CD4-positive, alpha-beta T cell (primary cell): ENCODE measurements at regions not wholly inside any gene's neighbourhood (a gene's known extent, or its start where the extent isn't known, plus 50 kb on each side); places are given as distances from the start of the nearest gene placed in this dataset.
"Not testable (repeated sequence)": the region's sequence is repeated elsewhere in the genome, so short reads cannot be mapped to it uniquely, and the experiment has no call there.

Experiments used
- ATAC-seq: fragments of 200-7000 bp; cut with Tn5 transposase; one replicate; pipeline ENCODE4 v1.10.0; 2022; ENCODE audit warnings: mild to moderate bottlenecking; ENCODE audit not compliant: poor library complexity
- CTCF ChIA-PET: fragments of 350-600 bp; sonication (Branson Sonifier 250); formaldehyde crosslinking; loops from one replicate; lab custom pipeline; 2021; ENCODE audit warnings: antibody characterized with exemption, inconsistent platforms; lab: Charles Lee
- POLR2A ChIA-PET: fragments of 350-600 bp; sonication (Branson Sonifier 250); formaldehyde crosslinking; loops from one replicate; lab custom pipeline; 2021; ENCODE audit warnings: antibody characterized with exemption, inconsistent platforms; lab: Charles Lee
- DNase-seq, 14 experiments: peaks; one replicate each; pipeline ENCODE4 v3.0.0-alpha.2; 2013 to 2020; ENCODE audit warnings: mixed read lengths in 2 of 14
- H3K27ac ChIP-seq, 2 donors: one replicate each; pipeline versions ENCODE4 v1.5.1 to v1.7.0; 2013; ENCODE audit warnings: low read length in 2 of 2, low read depth in 1 of 2, mild to moderate bottlenecking in 1 of 2
- H3K27me3 ChIP-seq, 2 experiments: 1 replicate in 1 of 2; 2 replicates in 1 of 2; pipeline versions ENCODE4 v1.6.1 to v1.7.0; 2013; ENCODE audit warnings: low read length in 2 of 2, control low read depth in 1 of 2, mild to moderate bottlenecking in 1 of 2, moderate library complexity in 1 of 2; ENCODE audit not compliant: insufficient read depth in 2 of 2, control insufficient read depth in 1 of 2
- H3K36me3 ChIP-seq: one replicate; pipeline ENCODE4 v1.6.1; 2013; ENCODE audit warnings: low read length, control low read depth; ENCODE audit not compliant: insufficient read depth
- H3K4me1 ChIP-seq: one replicate; pipeline ENCODE4 v1.6.1; 2013; ENCODE audit warnings: low read length, control low read depth; ENCODE audit not compliant: insufficient read depth
- H3K4me3 ChIP-seq: one replicate; pipeline ENCODE4 v1.5.1; 2013; ENCODE audit warnings: mild to moderate bottlenecking, low read length, moderate library complexity
- H3K9me3 ChIP-seq, 2 experiments: 1 replicate in 1 of 2; 2 replicates in 1 of 2; pipeline versions ENCODE4 v1.6.1 to v1.7.0; 2013; ENCODE audit warnings: low read length in 2 of 2, mild to moderate bottlenecking in 2 of 2, control low read depth in 1 of 2, moderate library complexity in 1 of 2; ENCODE audit not compliant: control insufficient read depth in 1 of 2, insufficient read depth in 1 of 2
- H3K27ac Mint-ChIP-seq: one replicate; pipeline ENCODE4 v1.8.0; 2020; ENCODE audit warnings: mixed read lengths
- H3K27me3 Mint-ChIP-seq: one replicate; pipeline ENCODE4 v1.8.0; 2021; ENCODE audit warnings: mixed read lengths
- H3K36me3 Mint-ChIP-seq: one replicate; pipeline ENCODE4 v1.8.0; 2021; ENCODE audit warnings: low read depth, mixed read lengths
- H3K4me1 Mint-ChIP-seq: one replicate; pipeline ENCODE4 v1.8.0; 2021; ENCODE audit warnings: low read depth, mixed read lengths
- H3K4me3 Mint-ChIP-seq: one replicate; pipeline ENCODE4 v1.8.0; 2020; ENCODE audit warnings: mild to moderate bottlenecking, mixed read lengths
- H3K9me3 Mint-ChIP-seq: one replicate; pipeline ENCODE4 v1.8.0; 2020; ENCODE audit warnings: mixed read lengths
- intact Hi-C, 2 experiments: fragments of 100-400 bp; cut with DNase I in 1 of 2; cut with micrococcal nuclease in 1 of 2; formaldehyde crosslinking; loops; one replicate each; pipeline versions ENCODE4 v1.15.1 to v1.9.0; 2023 to 2025; cut with DNase I, micrococcal nuclease
- TF ChIP-seq, protein P1 (sequence below): fragments of 200-600 bp; IDR thresholded peaks from one replicate; pipeline ENCODE4 v1.8.0; 2022; ENCODE audit warnings: antibody characterized with exemption, mild to moderate bottlenecking

DNA sequence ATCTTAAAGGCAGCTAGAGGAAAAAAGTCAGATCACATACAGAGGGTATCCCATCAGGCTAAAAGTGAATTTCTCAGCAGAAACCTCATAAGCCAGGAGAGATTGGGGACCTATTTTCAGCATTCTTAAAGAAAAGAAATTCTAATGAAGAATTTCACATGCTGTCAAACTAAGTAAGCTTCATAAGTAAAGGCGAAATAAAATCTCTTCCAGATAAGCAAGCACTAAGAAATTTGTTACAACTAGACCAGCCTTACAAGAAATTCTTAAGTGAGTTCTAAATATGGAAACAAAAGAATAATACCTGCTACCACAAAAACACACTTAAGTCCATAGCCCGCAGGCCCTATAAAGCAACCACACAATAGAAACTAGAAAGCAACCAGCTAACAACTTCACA, 186.1 kb downstream of the ETAA1 start:
- peaks cover 13 to 29% of the 10 kb centered on the region in 2 experiments for H3K9me3 ChIP-seq
- no peak overlapping the region for H3K27ac Mint-ChIP-seq
- peaks cover 31% of the 10 kb centered on the region for H3K9me3 Mint-ChIP-seq
- no peaks in the 10 kb centered on the region for H3K4me1 Mint-ChIP-seq
- intact Hi-C loops = no loop called here
- TF ChIP-seq, protein P1, sequence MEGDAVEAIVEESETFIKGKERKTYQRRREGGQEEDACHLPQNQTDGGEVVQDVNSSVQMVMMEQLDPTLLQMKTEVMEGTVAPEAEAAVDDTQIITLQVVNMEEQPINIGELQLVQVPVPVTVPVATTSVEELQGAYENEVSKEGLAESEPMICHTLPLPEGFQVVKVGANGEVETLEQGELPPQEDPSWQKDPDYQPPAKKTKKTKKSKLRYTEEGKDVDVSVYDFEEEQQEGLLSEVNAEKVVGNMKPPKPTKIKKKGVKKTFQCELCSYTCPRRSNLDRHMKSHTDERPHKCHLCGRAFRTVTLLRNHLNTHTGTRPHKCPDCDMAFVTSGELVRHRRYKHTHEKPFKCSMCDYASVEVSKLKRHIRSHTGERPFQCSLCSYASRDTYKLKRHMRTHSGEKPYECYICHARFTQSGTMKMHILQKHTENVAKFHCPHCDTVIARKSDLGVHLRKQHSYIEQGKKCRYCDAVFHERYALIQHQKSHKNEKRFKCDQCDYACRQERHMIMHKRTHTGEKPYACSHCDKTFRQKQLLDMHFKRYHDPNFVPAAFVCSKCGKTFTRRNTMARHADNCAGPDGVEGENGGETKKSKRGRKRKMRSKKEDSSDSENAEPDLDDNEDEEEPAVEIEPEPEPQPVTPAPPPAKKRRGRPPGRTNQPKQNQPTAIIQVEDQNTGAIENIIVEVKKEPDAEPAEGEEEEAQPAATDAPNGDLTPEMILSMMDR = no peak
- H3K4me1 ChIP-seq = no peaks in the 10 kb centered on the region
- H3K4me3 ChIP-seq = no peak overlapping the region
- H3K36me3 ChIP-seq = no peaks in the 10 kb centered on the region
- H3K27me3 Mint-ChIP-seq = no peaks in the 10 kb centered on the region
- H3K27me3 ChIP-seq = no peaks in the 10 kb centered on the region
- no peak overlapping the region for H3K4me3 Mint-ChIP-seq
- CTCF ChIA-PET = no interaction called here
- ATAC-seq = no peak
- DNase-seq = no peak
- POLR2A ChIA-PET = no interaction called here
- H3K27ac ChIP-seq = no peak overlapping the region
- H3K36me3 Mint-ChIP-seq = no peaks in the 10 kb centered on the region

DNA sequence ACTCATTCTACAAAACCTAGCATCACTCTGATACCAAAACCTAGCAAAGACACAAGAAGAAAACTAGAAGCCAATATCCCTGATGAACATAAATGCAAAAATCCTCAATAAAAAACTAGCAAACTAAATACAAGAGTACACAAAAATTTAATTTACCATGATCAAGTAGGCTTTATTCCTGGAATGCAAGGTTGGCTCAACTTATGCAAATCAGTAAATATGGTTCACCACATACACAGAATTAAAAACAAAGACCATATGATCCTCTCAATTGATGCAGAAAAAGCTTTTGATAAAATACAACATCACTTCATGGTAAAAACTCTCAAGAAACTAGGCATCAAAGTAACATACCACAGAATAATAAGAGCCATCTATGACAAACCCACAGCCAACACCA, 188.3 kb downstream of the ETAA1 start:
- H3K4me1 ChIP-seq = no peaks in the 10 kb centered on the region
- CTCF ChIA-PET = no interaction called here
- intact Hi-C loops = no loop called here
- no peaks in the 10 kb centered on the region for H3K36me3 ChIP-seq
- H3K27me3 Mint-ChIP-seq = no peaks in the 10 kb centered on the region
- H3K9me3 Mint-ChIP-seq = peaks cover 31% of the 10 kb centered on the region
- H3K27ac Mint-ChIP-seq = no peak overlapping the region
- DNase-seq = no peak
- ATAC-seq = no peak
- no peak overlapping the region for H3K4me3 Mint-ChIP-seq
- no peaks in the 10 kb centered on the region for H3K27me3 ChIP-seq
- no peaks in the 10 kb centered on the region for H3K4me1 Mint-ChIP-seq
- H3K36me3 Mint-ChIP-seq = no peaks in the 10 kb centered on the region
- no peak overlapping the region for H3K27ac ChIP-seq
- POLR2A ChIA-PET = no interaction called here
- H3K4me3 ChIP-seq = no peak overlapping the region
- TF ChIP-seq, protein P1 = no peak
- H3K9me3 ChIP-seq = peaks cover 20 to 29% of the 10 kb centered on the region in 2 experiments

DNA sequence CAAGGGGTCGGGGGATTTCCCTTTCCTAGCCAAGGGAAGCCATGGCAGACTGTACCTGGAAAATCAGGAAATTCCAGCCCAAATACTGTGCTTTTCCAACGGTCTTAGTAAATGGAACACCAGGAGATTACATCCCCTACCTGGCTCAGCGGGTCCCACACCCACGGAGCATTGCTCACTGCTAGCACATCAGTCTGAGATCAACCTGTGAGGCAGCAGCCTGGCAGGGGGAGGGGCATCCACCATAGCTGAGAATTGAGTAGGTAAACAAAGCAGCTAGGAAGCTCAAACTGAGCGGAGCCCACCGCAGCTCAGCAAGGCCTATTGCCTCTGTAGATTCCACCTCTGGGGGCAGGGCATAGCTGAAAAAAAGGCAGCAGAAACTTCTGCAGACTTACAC, 192.0 kb downstream of the ETAA1 start:
- H3K4me1 ChIP-seq, intact Hi-C loops, H3K36me3 Mint-ChIP-seq, H3K4me1 Mint-ChIP-seq, H3K36me3 ChIP-seq, H3K27me3 ChIP-seq, CTCF ChIA-PET, DNase-seq, H3K27me3 Mint-ChIP-seq, H3K4me3 ChIP-seq, POLR2A ChIA-PET, H3K27ac Mint-ChIP-seq, H3K4me3 Mint-ChIP-seq, H3K27ac ChIP-seq, ATAC-seq: not testable (repeated sequence)
- H3K9me3 Mint-ChIP-seq = peaks cover 34% of the 10 kb centered on the region
- H3K9me3 ChIP-seq = peaks cover 8 to 17% of the 10 kb centered on the region in 2 experiments

DNA sequence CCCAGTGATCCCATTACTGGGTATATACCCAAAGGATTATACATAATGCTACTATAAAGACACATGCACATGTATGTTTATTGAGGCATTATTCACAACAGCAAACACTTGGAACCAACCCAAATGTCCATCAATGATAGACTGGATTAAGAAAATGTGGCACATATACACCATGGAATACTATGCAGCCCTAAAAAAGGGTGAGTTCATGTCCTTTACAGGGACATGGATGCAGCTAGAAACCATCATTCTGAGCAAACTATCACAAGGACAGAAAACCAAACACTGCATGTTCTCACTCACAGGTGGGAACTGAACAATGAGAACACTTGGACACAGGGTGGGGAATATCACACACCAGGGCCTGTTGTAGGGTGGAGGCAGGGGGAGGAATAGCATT, 197.4 kb downstream of the ETAA1 start:
- POLR2A ChIA-PET, intact Hi-C loops, H3K4me1 Mint-ChIP-seq, H3K9me3 ChIP-seq, H3K36me3 Mint-ChIP-seq, H3K36me3 ChIP-seq, H3K27ac ChIP-seq, H3K9me3 Mint-ChIP-seq, CTCF ChIA-PET, H3K27ac Mint-ChIP-seq, H3K27me3 ChIP-seq, H3K4me3 Mint-ChIP-seq, H3K4me1 ChIP-seq, H3K27me3 Mint-ChIP-seq, H3K4me3 ChIP-seq, DNase-seq, ATAC-seq: not testable (repeated sequence)
